Liver (tissue), 8 donors: ENCODE measurements at regions not wholly inside any gene's neighbourhood (a gene's known extent, or its start where the extent isn't known, plus 50 kb on each side); places are given as distances from the start of the nearest gene placed in this dataset.

ENCODE experiments used
- DNase-seq: peaks from one replicate; pipeline ENCODE4 v3.0.0-alpha.2; 2017; ENCODE audit warnings: low spot score
- H3K27ac ChIP-seq, 2 donors: one replicate each; pipeline ENCODE4 v1.7.0; 2013; ENCODE audit warnings: inconsistent platforms in 2 of 2, low read length in 2 of 2, control low read depth in 1 of 2, low read depth in 1 of 2, mild to moderate bottlenecking in 1 of 2
- H3K27me3 ChIP-seq, 4 donors: one replicate each; pipeline versions ENCODE4 v1.6.1 to v1.7.0; 2013; ENCODE audit warnings: low read length in 3 of 4, inconsistent platforms in 1 of 4, mild to moderate bottlenecking in 1 of 4, moderate library complexity in 1 of 4; ENCODE audit not compliant: control insufficient read depth in 4 of 4, insufficient read depth in 4 of 4
- H3K36me3 ChIP-seq, 4 donors: one replicate each; pipeline versions ENCODE4 v1.6.1 to v1.7.0; 2013; ENCODE audit warnings: low read length in 3 of 4, mild to moderate bottlenecking in 3 of 4, low read depth in 1 of 4, moderate library complexity in 1 of 4; ENCODE audit not compliant: control insufficient read depth in 4 of 4, insufficient read depth in 3 of 4
- H3K4me1 ChIP-seq, 4 donors: one replicate each; pipeline versions ENCODE4 v1.6.1 to v1.7.0; 2013; ENCODE audit warnings: low read length in 3 of 4, mild to moderate bottlenecking in 3 of 4, moderate library complexity in 1 of 4; ENCODE audit not compliant: control insufficient read depth in 4 of 4, insufficient read depth in 4 of 4
- H3K4me3 ChIP-seq, 3 donors: one replicate each; pipeline versions ENCODE4 v1.6.1 to v1.7.0; 2013; ENCODE audit warnings: low read length in 3 of 3, control low read depth in 1 of 3, low read depth in 1 of 3, mild to moderate bottlenecking in 1 of 3
- H3K9ac ChIP-seq, 2 donors: one replicate each; pipeline ENCODE4 v1.7.0; 2013; ENCODE audit warnings: low read length in 2 of 2, mild to moderate bottlenecking in 2 of 2, moderate library complexity in 2 of 2, control low read depth in 1 of 2, low read depth in 1 of 2
- H3K9me3 ChIP-seq, 4 donors: one replicate each; pipeline versions ENCODE4 v1.6.1 to v1.7.0; 2013; ENCODE audit warnings: low read length in 3 of 4; ENCODE audit not compliant: control insufficient read depth in 4 of 4
- FOXA2 ChIP-seq: IDR thresholded peaks from 2 replicates; pipeline ENCODE4 v1.6.1; 2016; ENCODE audit warnings: antibody characterized with exemption
- GABPA ChIP-seq, 2 donors: IDR thresholded peaks in 1 of 2; conservative IDR thresholded peaks in 1 of 2; 2 replicates each; pipeline ENCODE4 v1.6.1; 2016; ENCODE audit warnings: antibody characterized with exemption in 2 of 2, mild to moderate bottlenecking in 1 of 2, moderate library complexity in 1 of 2
- HNF4A ChIP-seq, 2 donors: conservative IDR thresholded peaks; 2 replicates each; pipeline ENCODE4 v1.6.1; 2016; ENCODE audit warnings: antibody characterized with exemption in 2 of 2, mild to moderate bottlenecking in 2 of 2
- HNF4G ChIP-seq: IDR thresholded peaks from 2 replicates; pipeline ENCODE4 v1.6.1; 2016; ENCODE audit warnings: antibody characterized with exemption
- JUND ChIP-seq, 2 donors: IDR thresholded peaks; 2 replicates each; pipeline ENCODE4 v1.6.1; 2016; ENCODE audit warnings: antibody characterized with exemption in 2 of 2
- RAD21 ChIP-seq, 2 donors: IDR thresholded peaks; 2 replicates each; pipeline ENCODE4 v1.6.1; 2016; ENCODE audit warnings: antibody characterized with exemption in 2 of 2, mild to moderate bottlenecking in 2 of 2
- RXRA ChIP-seq, 2 donors: IDR thresholded peaks; 2 replicates each; pipeline ENCODE4 v1.6.1; 2017 to 2018; ENCODE audit warnings: antibody characterized with exemption in 2 of 2, mild to moderate bottlenecking in 1 of 2
- SP1 ChIP-seq: IDR thresholded peaks from 2 replicates; pipeline ENCODE4 v1.6.1; 2018; ENCODE audit warnings: antibody characterized with exemption, mild to moderate bottlenecking
- TAF1 ChIP-seq: conservative IDR thresholded peaks from 2 replicates; pipeline ENCODE4 v1.6.1; 2016; ENCODE audit warnings: antibody characterized with exemption, mild to moderate bottlenecking
- YY1 ChIP-seq: IDR thresholded peaks from 2 replicates; pipeline ENCODE4 v1.6.1; 2016; ENCODE audit warnings: antibody characterized with exemption, mild to moderate bottlenecking
- WGBS: extraction: QIAGEN DNeasy Blood & Tissue Kit; methylation state at CpG from one replicate; pipeline ENCODE4 v1.1.7; 2013; 5-methylcytosine and 5-hydroxymethylcytosine counted together
- TF ChIP-seq, protein P1 (sequence below): IDR thresholded peaks from 2 replicates; pipeline ENCODE4 v1.6.1; 2016; ENCODE audit warnings: antibody characterized with exemption
- TF ChIP-seq, protein P2 (sequence below): IDR thresholded peaks from 2 replicates; pipeline ENCODE4 v1.6.1; 2016; ENCODE audit warnings: antibody characterized with exemption, mild to moderate bottlenecking
- TF ChIP-seq, protein P3 (sequence below): IDR thresholded peaks from 2 replicates; pipeline ENCODE4 v1.6.1; 2016; ENCODE audit warnings: antibody characterized with exemption
- TF ChIP-seq, protein P4 (sequence below): IDR thresholded peaks from 2 replicates; pipeline ENCODE4 v1.6.1; 2016; ENCODE audit warnings: antibody characterized with exemption
- TF ChIP-seq, protein P5 (sequence below): fragments of 150-350 bp; IDR thresholded peaks from 2 replicates; pipeline ENCODE4 v1.5.1; 2017; ENCODE audit warnings: improper control_type of control experiment, low read depth, low read length; ENCODE audit not compliant: missing input control
- donor health status: healthy.
- donor health status: healthy.
- donor health status: healthy.
- donor health status: healthy.
- donor health status: healthy.

DNA sequence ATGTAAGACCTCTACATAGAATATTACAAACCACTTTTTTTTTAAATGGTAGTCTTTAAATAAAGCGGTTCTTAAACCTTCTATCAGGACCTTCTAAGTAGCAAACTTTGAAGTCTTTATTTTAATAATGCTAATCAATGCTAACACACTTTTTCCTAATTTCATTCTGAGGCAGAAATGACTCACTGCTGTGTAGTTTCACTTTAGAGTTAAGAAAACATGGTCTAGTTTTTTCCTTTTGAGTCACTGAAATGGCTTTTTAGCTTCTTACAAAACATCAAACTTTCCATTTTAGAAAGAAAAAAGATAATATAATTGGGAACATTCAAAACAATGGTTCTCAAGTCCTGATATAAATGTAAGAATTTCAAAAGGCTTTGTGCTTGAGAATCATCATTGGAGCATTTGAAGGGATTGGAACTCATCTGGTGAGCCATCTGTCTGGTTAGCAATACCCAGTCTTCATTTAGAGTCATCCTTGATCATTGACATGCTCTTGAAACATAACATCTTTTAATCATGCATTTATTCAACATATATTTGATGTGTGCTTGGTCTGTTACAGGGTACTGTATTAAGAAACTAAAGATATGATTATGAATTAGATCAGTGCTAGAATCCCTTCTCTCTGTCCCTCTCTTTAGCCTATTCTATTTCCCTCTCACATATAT lies 258.3 kb upstream of the MON1B start:
- Histone ChIP-seq H3K27me3 (no peaks in the 10 kb centered on the region), H3K4me3 (no peak overlapping the region), H3K9me3 (no peaks in the 10 kb centered on the region), H3K9ac (no peak overlapping the region), H3K27ac (no peak overlapping the region), H3K4me1 (no peaks in the 10 kb centered on the region), H3K36me3 (no peaks in the 10 kb centered on the region)
- DNase-seq: no peak
- WGBS: 86% methylated on average over 1 of the region's 1 CpG
- TF ChIP-seq, protein P1, sequence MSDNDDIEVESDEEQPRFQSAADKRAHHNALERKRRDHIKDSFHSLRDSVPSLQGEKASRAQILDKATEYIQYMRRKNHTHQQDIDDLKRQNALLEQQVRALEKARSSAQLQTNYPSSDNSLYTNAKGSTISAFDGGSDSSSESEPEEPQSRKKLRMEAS: no peak

DNA sequence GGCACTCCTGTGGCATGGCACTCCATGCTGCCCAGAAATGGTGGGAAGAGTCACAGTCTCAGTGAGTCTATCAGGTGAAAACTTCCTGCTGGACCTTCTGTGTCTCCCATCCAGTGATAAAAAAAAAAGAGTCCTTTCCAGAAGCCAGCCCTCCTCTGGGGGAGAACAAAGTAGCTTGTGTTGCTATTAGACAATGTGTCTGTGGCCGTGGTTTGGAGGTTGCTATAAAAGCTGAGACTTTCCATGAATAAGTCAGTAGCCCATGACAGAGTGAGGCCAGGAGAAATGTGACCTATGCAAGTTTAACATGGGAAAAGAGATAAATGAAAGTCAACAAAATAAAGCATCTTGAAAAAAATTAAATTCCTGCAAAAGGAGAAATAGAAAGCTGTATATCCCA lies 250.7 kb upstream of the MON1B start:
- WGBS: 81% methylated on average over 1 of the region's 1 CpG
- H3K36me3 ChIP-seq: no peaks in the 10 kb centered on the region
- no peak overlapping the region for H3K4me3 ChIP-seq
- no peak overlapping the region for H3K27ac ChIP-seq
- TF ChIP-seq TAF1 (no peak), FOXA2 (no peak), JUND (IDR thresholded peaks at IDR 0.05) (no peak), SP1 (no peak), YY1 (no peak), RAD21 (IDR thresholded peaks at IDR 0.05) (no peak), GABPA (IDR thresholded peaks at IDR 0.05 in 1 of 2, conservative IDR thresholded peaks at IDR 0.05 in 1 of 2) (no peak), RXRA (IDR thresholded peaks at IDR 0.05) (no peak), HNF4A (conservative IDR thresholded peaks at IDR 0.05) (no peak), HNF4G (no peak)
- TF ChIP-seq, protein P2, sequence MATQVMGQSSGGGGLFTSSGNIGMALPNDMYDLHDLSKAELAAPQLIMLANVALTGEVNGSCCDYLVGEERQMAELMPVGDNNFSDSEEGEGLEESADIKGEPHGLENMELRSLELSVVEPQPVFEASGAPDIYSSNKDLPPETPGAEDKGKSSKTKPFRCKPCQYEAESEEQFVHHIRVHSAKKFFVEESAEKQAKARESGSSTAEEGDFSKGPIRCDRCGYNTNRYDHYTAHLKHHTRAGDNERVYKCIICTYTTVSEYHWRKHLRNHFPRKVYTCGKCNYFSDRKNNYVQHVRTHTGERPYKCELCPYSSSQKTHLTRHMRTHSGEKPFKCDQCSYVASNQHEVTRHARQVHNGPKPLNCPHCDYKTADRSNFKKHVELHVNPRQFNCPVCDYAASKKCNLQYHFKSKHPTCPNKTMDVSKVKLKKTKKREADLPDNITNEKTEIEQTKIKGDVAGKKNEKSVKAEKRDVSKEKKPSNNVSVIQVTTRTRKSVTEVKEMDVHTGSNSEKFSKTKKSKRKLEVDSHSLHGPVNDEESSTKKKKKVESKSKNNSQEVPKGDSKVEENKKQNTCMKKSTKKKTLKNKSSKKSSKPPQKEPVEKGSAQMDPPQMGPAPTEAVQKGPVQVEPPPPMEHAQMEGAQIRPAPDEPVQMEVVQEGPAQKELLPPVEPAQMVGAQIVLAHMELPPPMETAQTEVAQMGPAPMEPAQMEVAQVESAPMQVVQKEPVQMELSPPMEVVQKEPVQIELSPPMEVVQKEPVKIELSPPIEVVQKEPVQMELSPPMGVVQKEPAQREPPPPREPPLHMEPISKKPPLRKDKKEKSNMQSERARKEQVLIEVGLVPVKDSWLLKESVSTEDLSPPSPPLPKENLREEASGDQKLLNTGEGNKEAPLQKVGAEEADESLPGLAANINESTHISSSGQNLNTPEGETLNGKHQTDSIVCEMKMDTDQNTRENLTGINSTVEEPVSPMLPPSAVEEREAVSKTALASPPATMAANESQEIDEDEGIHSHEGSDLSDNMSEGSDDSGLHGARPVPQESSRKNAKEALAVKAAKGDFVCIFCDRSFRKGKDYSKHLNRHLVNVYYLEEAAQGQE: no peak
- TF ChIP-seq, protein P3, sequence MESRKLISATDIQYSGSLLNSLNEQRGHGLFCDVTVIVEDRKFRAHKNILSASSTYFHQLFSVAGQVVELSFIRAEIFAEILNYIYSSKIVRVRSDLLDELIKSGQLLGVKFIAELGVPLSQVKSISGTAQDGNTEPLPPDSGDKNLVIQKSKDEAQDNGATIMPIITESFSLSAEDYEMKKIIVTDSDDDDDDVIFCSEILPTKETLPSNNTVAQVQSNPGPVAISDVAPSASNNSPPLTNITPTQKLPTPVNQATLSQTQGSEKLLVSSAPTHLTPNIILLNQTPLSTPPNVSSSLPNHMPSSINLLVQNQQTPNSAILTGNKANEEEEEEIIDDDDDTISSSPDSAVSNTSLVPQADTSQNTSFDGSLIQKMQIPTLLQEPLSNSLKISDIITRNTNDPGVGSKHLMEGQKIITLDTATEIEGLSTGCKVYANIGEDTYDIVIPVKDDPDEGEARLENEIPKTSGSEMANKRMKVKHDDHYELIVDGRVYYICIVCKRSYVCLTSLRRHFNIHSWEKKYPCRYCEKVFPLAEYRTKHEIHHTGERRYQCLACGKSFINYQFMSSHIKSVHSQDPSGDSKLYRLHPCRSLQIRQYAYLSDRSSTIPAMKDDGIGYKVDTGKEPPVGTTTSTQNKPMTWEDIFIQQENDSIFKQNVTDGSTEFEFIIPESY: no peak
- TF ChIP-seq, protein P1: no peak
- TF ChIP-seq, protein P4, sequence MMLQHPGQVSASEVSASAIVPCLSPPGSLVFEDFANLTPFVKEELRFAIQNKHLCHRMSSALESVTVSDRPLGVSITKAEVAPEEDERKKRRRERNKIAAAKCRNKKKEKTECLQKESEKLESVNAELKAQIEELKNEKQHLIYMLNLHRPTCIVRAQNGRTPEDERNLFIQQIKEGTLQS: no peak
- TF ChIP-seq, protein P5, sequence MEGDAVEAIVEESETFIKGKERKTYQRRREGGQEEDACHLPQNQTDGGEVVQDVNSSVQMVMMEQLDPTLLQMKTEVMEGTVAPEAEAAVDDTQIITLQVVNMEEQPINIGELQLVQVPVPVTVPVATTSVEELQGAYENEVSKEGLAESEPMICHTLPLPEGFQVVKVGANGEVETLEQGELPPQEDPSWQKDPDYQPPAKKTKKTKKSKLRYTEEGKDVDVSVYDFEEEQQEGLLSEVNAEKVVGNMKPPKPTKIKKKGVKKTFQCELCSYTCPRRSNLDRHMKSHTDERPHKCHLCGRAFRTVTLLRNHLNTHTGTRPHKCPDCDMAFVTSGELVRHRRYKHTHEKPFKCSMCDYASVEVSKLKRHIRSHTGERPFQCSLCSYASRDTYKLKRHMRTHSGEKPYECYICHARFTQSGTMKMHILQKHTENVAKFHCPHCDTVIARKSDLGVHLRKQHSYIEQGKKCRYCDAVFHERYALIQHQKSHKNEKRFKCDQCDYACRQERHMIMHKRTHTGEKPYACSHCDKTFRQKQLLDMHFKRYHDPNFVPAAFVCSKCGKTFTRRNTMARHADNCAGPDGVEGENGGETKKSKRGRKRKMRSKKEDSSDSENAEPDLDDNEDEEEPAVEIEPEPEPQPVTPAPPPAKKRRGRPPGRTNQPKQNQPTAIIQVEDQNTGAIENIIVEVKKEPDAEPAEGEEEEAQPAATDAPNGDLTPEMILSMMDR: no peak
- no peaks in the 10 kb centered on the region for H3K9me3 ChIP-seq
- no peak overlapping the region for H3K9ac ChIP-seq
- H3K4me1 ChIP-seq: no peaks in the 10 kb centered on the region
- H3K27me3 ChIP-seq: no peaks in the 10 kb centered on the region
- no peak for DNase-seq
